GM12864 (cell line): ENCODE measurements at regions not wholly inside any gene's neighbourhood (a gene's known extent, or its start where the extent isn't known, plus 50 kb on each side); places are given as distances from the start of the nearest gene placed in this dataset.

Experiments used
- DNase-seq: peaks from one replicate; pipeline ENCODE4 v3.0.0-alpha.2; 2011; ENCODE audit warnings: low read depth
- H3K4me3 ChIP-seq: 2 replicates; pipeline ENCODE4 v1.5.1; 2011; ENCODE audit warnings: mild to moderate bottlenecking, low read depth, low read length, control low read depth
- TF ChIP-seq, protein P1 (sequence below): IDR thresholded peaks from 2 replicates; pipeline ENCODE4 v1.5.1; 2011; ENCODE audit warnings: low read depth, mild to moderate bottlenecking, moderate library complexity, low read length, control low read depth, inconsistent platforms; ENCODE audit errors: missing control alignments

DNA sequence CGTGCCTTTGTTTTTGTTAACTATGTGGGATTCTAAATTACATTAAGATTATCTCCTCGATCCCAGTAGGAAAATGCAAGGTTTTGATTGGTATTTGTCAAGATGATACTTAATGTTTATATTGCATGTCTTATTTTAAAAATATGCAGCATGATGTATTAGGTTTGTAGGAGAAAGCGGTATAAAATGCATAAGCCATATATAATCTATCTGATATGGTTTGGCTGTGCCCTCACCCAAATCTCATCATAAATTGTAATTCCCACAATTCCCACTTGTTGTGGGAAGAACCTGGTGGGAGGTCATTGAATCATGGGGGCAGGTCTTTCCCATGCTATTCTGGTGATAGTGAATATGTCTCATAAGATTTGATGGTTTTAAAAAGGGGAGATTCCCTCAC lies 198.1 kb upstream of the NCAM2 start:
- TF ChIP-seq, protein P1, sequence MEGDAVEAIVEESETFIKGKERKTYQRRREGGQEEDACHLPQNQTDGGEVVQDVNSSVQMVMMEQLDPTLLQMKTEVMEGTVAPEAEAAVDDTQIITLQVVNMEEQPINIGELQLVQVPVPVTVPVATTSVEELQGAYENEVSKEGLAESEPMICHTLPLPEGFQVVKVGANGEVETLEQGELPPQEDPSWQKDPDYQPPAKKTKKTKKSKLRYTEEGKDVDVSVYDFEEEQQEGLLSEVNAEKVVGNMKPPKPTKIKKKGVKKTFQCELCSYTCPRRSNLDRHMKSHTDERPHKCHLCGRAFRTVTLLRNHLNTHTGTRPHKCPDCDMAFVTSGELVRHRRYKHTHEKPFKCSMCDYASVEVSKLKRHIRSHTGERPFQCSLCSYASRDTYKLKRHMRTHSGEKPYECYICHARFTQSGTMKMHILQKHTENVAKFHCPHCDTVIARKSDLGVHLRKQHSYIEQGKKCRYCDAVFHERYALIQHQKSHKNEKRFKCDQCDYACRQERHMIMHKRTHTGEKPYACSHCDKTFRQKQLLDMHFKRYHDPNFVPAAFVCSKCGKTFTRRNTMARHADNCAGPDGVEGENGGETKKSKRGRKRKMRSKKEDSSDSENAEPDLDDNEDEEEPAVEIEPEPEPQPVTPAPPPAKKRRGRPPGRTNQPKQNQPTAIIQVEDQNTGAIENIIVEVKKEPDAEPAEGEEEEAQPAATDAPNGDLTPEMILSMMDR = no peak

DNA sequence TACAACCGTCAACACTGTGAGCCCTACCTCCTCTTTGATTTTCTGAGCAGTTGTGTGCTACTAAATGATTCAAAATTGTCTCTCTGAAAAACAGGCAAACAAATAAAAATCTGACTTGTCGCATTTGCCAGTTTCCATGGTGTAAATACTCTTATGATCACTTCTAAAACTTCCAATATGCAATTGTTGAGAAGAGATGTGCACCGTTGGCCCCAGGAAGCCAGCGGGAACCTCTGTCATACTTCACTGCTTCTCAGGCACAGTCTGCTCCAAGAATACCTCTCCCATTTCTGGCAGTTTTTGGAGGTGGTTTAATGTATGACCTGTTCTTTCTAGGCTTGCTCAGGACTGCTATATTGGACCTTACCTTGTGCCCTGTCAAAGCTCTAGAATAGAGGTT lies 196.0 kb upstream of the NCAM2 start:
- TF ChIP-seq, protein P1 = no peak
- DNase-seq = no peak
- no peak overlapping the region for H3K4me3 ChIP-seq

More for the DNA sequence above, 198.1 kb upstream of the NCAM2 start:
- no peak for DNase-seq
- no peak overlapping the region for H3K4me3 ChIP-seq

DNA sequence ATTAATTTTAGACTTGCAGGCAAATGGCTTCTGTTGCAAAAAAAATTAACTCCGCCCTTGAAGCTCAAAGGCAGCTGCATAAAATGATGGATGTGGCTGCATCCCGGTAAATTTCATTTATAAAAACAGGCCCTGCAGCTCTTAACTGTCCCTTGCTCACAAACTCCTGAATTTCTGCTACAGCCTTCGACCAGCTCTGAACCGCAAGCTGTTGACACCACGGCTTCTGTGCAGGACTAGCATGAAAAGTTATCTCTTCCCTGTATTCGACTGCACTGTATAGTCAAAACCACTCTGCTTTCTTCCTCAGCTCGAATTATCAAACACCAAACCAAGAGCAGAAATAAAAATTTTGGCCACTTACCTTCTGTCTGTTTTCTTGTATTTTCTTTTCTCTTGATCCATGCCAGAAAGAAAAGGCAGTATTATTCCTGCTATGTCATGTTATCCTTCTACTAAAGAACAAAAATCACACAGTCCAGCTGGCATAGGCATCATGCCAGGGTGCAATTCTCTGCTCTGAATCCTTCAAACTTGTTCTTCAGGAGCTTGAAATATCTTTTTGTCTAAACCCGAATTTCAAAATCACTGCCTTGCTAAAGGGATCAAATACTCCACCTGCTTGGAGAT lies 195.5 kb upstream of the NCAM2 start:
- DNase-seq = no peak
- H3K4me3 ChIP-seq = no peak overlapping the region
- TF ChIP-seq, protein P1 = no peak

DNA sequence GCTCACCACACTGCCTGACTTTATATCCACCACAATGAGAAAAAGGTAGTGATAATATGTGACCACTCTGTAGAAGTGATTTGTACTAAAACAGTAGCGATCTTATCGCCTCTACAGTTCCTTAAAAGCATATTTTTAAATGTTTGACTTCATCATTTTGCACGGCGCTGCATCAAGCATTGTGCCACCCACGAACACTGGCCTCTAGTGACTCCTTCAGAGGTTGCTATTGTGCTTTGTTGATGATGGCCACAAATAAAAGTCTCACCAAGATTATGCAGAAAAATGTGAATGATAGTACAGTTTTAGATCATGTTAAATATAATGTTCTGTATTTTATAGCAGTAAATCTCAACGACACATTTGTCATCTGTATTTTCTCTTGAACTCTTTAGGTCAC lies 186.5 kb upstream of the NCAM2 start:
- no peak overlapping the region for H3K4me3 ChIP-seq
- no peak for DNase-seq
- TF ChIP-seq, protein P1 = no peak

DNA sequence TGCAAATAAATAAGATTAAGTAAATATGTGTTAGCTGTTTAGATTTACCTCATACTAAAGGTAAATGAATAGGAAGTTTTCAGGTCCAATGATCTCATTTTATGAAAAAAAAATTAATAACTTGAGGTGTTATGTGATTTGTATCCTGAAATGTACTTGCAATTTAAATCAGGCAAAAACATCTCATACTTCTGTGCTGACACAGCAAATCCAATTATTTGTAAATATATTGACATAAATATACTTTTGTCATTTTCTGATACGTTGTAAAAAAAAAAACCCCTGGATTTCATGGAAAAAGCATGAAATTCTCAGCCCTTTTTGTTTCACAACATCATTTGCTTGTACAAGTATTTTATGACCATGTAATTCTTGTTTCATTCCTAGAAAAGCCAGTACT lies 184.1 kb upstream of the NCAM2 start:
- H3K4me3 ChIP-seq = no peak overlapping the region
- TF ChIP-seq, protein P1 = no peak
- DNase-seq = no peak

DNA sequence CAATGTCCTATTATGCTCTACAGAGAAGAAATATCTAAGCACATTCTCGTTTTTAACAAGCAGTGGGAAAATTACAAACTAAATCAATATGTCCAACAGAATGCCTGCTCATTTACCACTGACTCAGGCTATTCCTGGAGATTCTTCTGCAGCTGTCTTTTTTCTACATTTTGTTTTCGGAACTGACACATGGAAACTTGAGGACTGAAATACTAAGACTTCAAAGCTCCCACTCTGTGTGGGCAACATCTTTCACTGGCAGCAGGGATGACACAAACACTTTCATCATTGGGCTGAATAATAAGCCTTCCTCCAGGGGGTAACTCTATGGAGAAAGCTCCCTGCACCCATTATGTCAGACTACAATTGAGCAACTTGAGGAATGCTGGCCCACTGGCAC lies 175.5 kb upstream of the NCAM2 start:
- DNase-seq = no peak
- TF ChIP-seq, protein P1 = no peak
- no peak overlapping the region for H3K4me3 ChIP-seq

DNA sequence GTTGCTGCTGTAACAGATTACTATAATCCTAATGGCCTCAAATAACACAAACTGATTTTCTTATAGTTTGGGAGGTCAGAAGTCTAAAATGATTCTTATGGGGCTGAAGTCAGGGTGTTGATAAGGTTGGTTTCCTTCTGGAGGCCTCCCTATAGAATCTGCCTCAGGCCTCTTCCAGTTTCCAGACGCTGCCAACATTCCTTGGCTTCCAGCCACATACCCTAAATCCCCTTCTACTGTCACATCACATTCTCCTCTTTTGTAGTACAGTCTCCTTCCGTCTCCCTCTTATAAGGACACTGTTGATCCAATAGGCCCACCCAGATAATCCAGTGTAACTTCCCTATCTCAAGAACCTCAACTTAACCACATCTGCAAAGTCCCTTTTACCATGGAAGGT lies 145.3 kb upstream of the NCAM2 start:
- TF ChIP-seq, protein P1 = no peak
- no peak for DNase-seq
- no peak overlapping the region for H3K4me3 ChIP-seq
